Mucosa of descending colon (tissue), 3 donors: ENCODE measurements at regions not wholly inside any gene's neighbourhood (a gene's known extent, or its start where the extent isn't known, plus 50 kb on each side); places are given as distances from the start of the nearest gene placed in this dataset.

Experiments used
- ATAC-seq: fragments of 200-7000 bp; cut with Tn5 transposase; one replicate; pipeline ENCODE4 v1.9.1; 2020; ENCODE audit warnings: mild to moderate bottlenecking, moderate library complexity
- DNase-seq, 3 donors: peaks; one replicate each; pipeline ENCODE4 v3.0.0-alpha.2; 2020
- H3K36me3 ChIP-seq: fragments of 200-600 bp; one replicate; pipeline ENCODE4 v1.8.0; 2021; ENCODE audit warnings: low read depth, mild to moderate bottlenecking
- H3K4me1 ChIP-seq: fragments of 200-600 bp; one replicate; pipeline ENCODE4 v1.8.0; 2021; ENCODE audit warnings: low read depth, mild to moderate bottlenecking
- H3K4me3 ChIP-seq: fragments of 200-600 bp; one replicate; pipeline ENCODE4 v1.8.0; 2021; ENCODE audit warnings: mild to moderate bottlenecking
- H3K9me3 ChIP-seq: fragments of 200-600 bp; one replicate; pipeline ENCODE4 v1.8.0; 2021; ENCODE audit warnings: mild to moderate bottlenecking
- CTCF ChIP-seq: fragments of 200-600 bp; IDR thresholded peaks from one replicate; pipeline ENCODE4 v1.8.0; 2022; ENCODE audit warnings: antibody characterized with exemption, mild to moderate bottlenecking
- intact Hi-C, 2 donors: fragments of 100-400 bp; cut with DNase I in 1 of 2; cut with micrococcal nuclease in 1 of 2; formaldehyde crosslinking; loops; one replicate each; pipeline versions ENCODE4 v1.11.0 to v1.11.1; 2022; cut with DNase I, micrococcal nuclease
- donor health status: DM: no; HTN: no; CAD: no; lungs with moderate emphysema.
- donor health status: DM: no; HTN: no; CAD: no.
- donor health status: DM: no; HTN: yes; CAD: no.

- Histone ChIP-seq H3K4me3 (no peak overlapping the region), H3K9me3 (no peaks in the 10 kb centered on the region), H3K36me3 (no peaks in the 10 kb centered on the region), H3K4me1 (no peaks in the 10 kb centered on the region)
- TF ChIP-seq CTCF: no peak
- intact Hi-C loops: no loop called here
- no peak for ATAC-seq
- DNase-seq: no peak
These were observed 134.9 kb upstream of the SLITRK2 start for GRCh38 chrX:145682518-145683298.

- H3K36me3 ChIP-seq: no peaks in the 10 kb centered on the region
- DNase-seq: no peak
- no peak overlapping the region for H3K4me3 ChIP-seq
- no peak for TF ChIP-seq CTCF
- ATAC-seq: no peak
- H3K4me1 ChIP-seq: no peaks in the 10 kb centered on the region
- intact Hi-C loops: no loop called here
- H3K9me3 ChIP-seq: no peaks in the 10 kb centered on the region
These were observed 130.5 kb upstream of the SLITRK2 start for GRCh38 chrX:145687146-145687545.

- DNase-seq: no peak
- intact Hi-C loops: no loop called here
- no peak overlapping the region for H3K4me3 ChIP-seq
- H3K36me3 ChIP-seq: no peaks in the 10 kb centered on the region
- no peak for ATAC-seq
- no peaks in the 10 kb centered on the region for H3K4me1 ChIP-seq
- no peaks in the 10 kb centered on the region for H3K9me3 ChIP-seq
- no peak for TF ChIP-seq CTCF
These were observed 129.9 kb upstream of the SLITRK2 start for GRCh38 chrX:145687707-145688106.

- H3K36me3 ChIP-seq: no peaks in the 10 kb centered on the region
- H3K4me3 ChIP-seq: no peak overlapping the region
- intact Hi-C loops: no loop called here
- no peaks in the 10 kb centered on the region for H3K4me1 ChIP-seq
- no peak for ATAC-seq
- no peak for TF ChIP-seq CTCF
- no peak for DNase-seq
- H3K9me3 ChIP-seq: no peaks in the 10 kb centered on the region
These were observed 123.6 kb upstream of the SLITRK2 start for GRCh38 chrX:145694048-145694447.

GRCh38 chrX:145715641-145716138 is 101.9 kb upstream of the SLITRK2 start:
- no peak for ATAC-seq
- Histone ChIP-seq H3K4me1 (no peaks in the 10 kb centered on the region), H3K4me3 (no peak overlapping the region), H3K36me3 (no peaks in the 10 kb centered on the region), H3K9me3 (no peaks in the 10 kb centered on the region)
- intact Hi-C loops: no loop called here
- TF ChIP-seq CTCF: no peak
- DNase-seq: no peak
